Left renal cortex interstitium (tissue), 4 donors: ENCODE measurements at regions not wholly inside any gene's neighbourhood (a gene's known extent, or its start where the extent isn't known, plus 50 kb on each side); places are given as distances from the start of the nearest gene placed in this dataset.

Experiments
- DNase-seq, 4 donors: peaks; one replicate each; pipeline ENCODE4 v3.0.0-alpha.2; 2013; ENCODE audit warnings: low read depth in 4 of 4, low spot score in 2 of 4, missing footprints in 1 of 4

DNA sequence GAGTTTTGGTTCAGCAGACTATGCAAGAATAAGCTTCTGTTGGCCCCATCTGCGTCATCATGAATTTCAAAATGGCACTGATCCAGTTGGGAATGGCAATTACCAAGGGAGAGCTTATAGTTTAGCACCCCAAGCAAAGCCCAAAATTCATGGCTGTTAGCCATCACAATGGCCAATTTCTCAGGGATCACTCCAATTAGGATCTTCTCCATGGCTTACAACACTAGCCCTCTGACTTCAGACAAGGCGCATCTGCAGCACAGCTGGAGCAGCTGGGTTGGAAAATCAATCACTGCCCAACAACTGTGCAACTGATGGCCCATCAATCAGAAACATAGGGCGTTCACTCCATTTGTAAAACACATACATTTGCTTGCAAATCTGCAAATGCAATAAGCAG is 273.6 kb downstream of the SRBD1 start:
- DNase-seq = no peak

- DNase-seq = no peak
Observed at GRCh38 chr2:45334205-45334604, 276.9 kb downstream of the SRBD1 start.

- DNase-seq = no peak
Observed at GRCh38 chr2:45332567-45332966, 278.5 kb downstream of the SRBD1 start.

DNA sequence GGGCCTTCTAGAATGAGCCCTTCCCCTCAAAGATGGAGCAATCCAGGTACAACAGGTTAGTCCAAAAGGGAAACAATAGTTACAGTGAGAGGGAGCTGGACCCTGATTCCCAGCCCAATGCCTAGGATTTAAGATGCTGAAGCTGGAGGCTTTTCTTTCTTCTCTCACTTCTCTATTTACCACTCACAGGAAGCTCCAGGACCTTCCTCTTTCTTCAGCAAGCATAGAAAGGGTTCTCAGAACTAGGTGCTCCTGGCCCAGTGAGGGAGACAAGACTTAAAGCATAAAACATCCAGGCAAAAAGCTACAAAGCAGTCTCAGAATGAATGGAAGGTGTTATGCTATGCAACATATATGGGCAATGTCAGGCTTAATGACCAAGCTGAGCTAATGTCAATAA is 279.0 kb downstream of the SRBD1 start:
- no peak for DNase-seq

- DNase-seq = no peak
Observed at GRCh38 chr2:45331410-45331786, 279.7 kb downstream of the SRBD1 start.

- DNase-seq = no peak
Observed at GRCh38 chr2:45330637-45331409, 280.2 kb downstream of the SRBD1 start.

- DNase-seq = no peak
Observed at GRCh38 chr2:45330108-45330507, 281.0 kb downstream of the SRBD1 start.

- DNase-seq = no peak
Observed at GRCh38 chr2:45329045-45329677, 281.9 kb downstream of the SRBD1 start.

DNA sequence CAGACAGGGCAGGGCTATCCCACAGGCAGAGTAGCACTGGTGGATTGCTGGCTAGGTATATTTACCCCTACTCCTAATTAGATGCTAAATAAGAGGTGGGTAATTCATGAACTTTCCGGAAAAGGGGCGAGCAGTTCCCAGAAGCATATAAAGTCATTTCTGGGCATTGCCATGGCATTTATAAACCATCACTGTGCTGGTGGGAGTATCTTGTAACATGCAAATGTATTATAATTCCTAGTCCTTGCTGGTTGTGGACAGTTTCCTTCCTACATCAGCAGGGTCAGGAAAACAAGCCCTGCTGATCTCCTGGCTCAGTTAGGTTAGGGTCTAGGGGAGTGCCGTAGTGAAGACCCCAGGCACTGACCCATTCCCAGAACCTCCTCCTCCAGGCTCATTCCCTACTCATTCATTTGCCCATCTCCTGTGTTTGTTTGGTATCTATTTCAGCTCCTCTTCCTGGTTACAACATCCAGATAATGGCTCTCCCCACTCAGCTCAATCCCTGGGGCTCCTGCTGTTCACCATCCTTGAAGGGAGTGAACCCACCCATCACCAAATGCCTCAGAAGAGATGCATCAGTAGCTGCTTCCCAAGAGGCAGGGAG is 282.7 kb downstream of the SRBD1 start:
- DNase-seq = no peak

DNA sequence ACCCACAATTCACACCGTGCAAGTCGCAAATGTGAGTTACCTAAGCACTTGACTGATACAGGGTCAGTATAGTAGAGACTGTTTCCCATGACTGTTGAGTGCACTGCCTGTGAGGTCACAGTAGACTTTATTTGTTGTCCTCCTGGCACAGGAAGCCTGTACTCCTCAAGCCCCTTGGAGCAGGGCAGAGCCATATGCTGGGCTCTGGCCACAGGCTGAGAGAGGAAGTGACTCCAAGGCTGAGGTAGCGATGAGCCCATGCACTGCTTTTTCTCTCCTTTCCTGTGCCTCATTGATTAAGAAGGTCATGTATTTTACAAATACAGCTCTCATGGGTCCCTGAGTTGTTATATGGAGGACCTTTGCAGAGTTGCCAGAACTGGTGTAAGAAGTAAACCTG is 287.7 kb downstream of the SRBD1 start:
- DNase-seq = no peak

DNA sequence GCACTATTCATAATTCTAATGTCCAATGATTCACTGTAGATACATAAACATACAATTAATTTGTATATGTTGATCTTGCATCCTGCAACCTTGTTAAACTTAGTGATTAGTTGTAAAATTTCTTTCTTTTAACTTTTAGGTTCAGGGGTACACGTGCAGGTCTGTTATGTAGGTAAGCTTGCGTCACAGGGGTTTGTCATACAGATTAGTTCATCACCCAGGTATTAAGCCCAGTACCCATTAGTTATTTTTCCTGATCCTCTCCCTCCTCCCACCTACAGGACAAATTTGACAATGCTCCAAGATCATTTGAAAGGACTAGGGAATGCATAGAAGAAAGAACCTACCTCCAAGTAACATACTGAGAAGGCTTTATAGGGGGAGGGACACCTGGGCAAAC is 290.1 kb downstream of the SRBD1 start:
- no peak for DNase-seq

- no peak for DNase-seq
Observed at GRCh38 chr2:45319683-45320455, 291.2 kb downstream of the SRBD1 start.

- no peak for DNase-seq
Observed at GRCh38 chr2:45318686-45319085, 292.4 kb downstream of the SRBD1 start.

GRCh38 chr2:45316576-45317338 is 294.3 kb downstream of the SRBD1 start:
- DNase-seq = no peak

DNA sequence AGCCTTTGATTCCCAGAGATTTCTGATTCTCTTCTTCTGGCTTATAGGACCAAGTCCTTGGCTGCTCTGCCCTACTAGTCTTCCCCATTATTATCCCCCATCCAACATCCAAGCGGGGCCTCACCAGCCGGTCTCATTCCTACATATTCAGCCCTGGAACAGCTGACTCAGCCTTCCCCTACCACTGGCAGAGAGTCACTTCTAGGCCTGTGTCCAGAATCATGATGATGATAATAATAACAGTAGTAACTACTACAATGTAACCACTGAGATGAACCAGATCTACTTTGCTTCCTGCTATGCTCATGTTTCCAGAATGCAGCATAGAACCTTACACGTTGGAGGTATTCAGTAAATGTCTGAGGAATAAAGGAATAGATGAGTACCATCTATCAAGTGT is 295.2 kb downstream of the SRBD1 start:
- DNase-seq = no peak

DNA sequence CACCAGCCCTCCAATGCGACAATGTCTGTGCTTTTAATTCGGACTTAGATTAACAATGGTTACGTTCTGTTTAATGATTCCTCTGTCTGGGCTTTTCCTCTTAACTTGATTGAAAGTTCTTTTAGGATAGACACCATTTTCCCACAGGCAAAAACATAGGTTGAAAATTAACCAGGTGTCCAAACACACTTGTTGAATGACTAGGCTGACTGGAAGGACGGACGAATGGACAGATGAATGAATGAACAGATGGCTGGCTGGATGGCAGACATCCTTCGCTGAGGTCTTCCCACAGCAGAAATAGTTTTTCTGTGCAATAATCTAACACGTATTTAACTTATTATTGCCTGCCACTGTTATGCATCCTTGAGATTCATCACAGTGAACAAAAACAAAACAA is 298.8 kb downstream of the SRBD1 start:
- DNase-seq = no peak

GRCh38 chr2:45311559-45311958 is 299.5 kb downstream of the SRBD1 start:
- no peak for DNase-seq

GRCh38 chr2:45307147-45307546 is 297.9 kb upstream of the SIX2 start:
- no peak for DNase-seq

GRCh38 chr2:45305599-45305998 is 296.3 kb upstream of the SIX2 start:
- no peak for DNase-seq

GRCh38 chr2:45303417-45304202 is 294.4 kb upstream of the SIX2 start:
- DNase-seq = no peak
